Occipital lobe (tissue), 1 donor: ENCODE measurements at regions not wholly inside any gene's neighbourhood (a gene's known extent, or its start where the extent isn't known, plus 50 kb on each side); places are given as distances from the start of the nearest gene placed in this dataset.
A peak's percentile ranks its signal among the peaks of the same experiment; 100 is the strongest.
"Not testable (repeated sequence)": the region's sequence is repeated elsewhere in the genome, so short reads cannot be mapped to it uniquely, and the experiment has no call there.

Experiments
- DNase-seq: peaks from one replicate; lab custom pipeline; 2025; lab: John Stamatoyannopoulos, UW

DNA sequence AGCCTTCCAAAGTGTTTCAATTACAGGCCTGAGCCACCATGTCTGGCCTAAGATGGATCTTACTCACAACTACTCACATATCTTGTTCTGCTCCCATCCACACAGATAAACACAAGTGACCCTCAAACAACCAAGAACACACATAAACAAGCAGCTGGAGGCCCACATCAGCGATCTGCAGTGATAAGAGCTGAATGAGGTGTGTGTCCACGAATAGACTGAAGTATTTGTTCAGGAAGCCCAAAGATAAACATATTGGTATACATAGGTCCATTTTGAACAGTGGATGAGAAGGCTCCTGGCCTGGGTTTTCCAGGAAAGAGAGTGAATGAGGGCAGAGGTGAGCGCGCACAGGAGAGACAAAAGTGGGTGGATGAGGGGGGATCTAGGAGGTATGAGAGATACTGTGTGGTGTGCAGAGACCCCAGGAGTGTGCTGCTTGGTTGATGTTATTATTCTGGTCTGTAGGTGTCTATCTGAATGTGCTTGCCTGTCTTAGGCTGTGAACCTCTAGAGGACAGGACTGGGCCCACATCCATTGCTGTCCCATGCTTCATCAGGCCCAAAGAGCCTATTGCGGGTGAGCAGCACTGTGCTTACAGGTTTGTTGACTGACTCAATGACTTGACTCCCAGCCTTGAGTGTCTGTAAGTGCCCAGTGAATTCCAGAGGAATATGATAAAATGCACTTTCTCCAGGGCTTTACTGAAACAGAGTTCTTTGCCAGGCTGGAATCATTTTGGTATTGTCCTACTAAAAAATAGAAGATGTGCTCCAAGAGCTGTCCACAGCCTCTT lies 79.9 kb upstream of the ATP1A1 start:
- no peak for DNase-seq

DNA sequence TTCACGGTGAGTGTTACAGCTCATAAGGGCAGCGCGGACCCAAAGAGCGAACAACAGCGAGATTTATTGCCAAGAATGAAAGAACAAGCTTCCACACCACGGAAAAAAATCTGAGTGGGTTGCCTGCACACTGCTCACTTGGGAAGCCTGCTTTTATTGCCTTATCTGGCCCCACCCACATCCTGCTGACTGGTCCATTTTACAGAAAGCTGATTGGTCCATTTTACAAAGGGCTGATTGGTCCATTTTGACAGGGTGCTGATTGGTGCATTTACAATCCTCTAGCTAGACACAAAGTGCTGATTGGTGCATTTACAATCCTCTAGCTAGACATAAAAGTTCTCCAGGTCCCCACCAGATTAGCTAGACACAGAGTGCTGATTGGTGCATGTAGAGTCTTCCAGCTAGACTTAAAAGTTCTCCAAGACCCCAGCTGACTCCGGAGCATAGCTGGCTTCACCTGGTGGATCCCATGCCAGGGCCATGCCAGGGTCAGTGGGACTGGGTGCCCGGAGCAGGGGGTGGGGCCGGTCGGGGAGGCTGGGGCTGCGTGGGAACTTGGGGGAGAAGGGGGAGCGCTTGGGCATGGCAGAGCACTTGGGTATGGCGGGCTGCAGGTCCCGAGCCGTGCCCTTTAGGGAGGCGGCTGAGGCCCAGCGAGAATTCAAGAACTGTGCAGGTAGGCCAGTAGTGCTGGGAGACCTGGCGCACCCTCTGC lies 75.4 kb upstream of the ATP1A1 start:
- DNase-seq, result no peak

DNA sequence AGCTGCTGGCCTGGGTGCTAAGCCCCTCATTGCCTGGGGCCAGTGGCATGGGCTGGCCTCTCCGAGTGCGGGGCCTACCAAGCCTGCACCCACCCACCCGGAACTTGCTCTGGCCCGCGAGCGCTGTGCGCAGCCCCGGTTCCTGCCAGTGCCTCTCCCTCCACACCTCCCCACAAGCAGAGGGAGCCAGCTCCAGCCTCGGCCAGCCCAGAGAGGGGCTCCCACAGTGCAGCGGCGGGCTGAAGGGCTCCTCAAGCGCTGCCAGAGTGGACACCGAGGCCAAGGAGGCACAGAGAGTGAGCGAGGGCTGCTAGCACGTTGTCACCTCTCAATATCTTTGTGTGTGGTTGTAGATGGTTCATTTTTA lies 74.8 kb upstream of the ATP1A1 start:
- not testable (repeated sequence) for DNase-seq

DNA sequence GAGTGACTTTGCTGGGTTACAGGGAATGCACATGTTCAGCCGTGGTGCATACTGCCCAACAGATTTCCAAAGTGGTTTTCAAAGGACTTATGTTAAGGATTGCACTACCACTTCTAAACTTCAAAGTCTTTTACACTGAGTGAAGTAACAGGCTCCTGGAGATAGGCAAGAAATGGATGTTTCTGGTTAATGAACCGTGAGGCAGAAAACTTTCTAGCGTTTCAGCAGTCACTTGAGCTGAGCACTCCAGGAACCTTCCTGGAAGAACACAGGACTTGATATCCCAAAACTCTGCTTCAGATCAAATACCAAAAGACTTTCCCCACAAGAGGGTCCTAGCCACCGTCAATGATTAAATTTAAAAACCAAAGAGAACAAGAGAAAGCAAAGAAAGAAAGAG lies 74.3 kb upstream of the ATP1A1 start:
- DNase-seq, result no peak

DNA sequence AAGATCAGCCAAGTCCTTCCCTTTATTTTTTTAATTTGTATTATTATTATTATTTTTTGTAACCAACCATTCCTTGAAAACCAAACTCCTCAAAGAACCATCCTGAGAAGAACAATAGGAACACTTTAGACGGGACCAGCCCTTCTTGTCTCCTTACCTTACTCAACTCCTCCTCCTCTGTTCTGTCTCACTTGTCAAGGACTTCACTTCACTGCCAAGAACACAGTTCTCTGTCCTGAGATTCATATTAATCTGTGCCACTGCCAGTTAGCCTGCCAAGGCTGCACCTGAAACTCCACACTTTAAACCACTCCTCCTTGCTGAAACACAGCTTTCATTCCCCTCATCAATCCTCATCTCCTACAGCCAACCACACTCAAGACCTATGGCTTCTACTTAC lies 73.8 kb upstream of the ATP1A1 start:
- no peak for DNase-seq

DNA sequence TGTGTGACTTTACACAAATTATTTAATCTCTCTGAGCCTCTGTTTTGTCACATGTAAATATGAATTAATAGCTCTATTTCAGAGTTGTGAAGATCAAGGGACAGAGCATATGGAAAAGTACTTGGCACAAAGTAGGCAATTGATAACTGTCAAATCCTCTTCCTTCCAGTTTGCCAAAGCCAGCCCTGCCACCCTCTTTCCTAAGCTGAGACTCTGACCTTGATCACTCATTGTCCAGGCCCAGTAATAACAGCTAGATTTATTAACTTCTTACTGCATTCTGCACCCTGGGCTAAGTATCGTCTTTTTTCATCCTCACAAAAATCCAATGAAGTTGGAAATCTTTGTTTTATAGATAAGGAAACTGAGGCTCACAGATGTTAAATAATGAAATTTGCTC lies 70.8 kb upstream of the ATP1A1 start:
- no peak for DNase-seq

DNA sequence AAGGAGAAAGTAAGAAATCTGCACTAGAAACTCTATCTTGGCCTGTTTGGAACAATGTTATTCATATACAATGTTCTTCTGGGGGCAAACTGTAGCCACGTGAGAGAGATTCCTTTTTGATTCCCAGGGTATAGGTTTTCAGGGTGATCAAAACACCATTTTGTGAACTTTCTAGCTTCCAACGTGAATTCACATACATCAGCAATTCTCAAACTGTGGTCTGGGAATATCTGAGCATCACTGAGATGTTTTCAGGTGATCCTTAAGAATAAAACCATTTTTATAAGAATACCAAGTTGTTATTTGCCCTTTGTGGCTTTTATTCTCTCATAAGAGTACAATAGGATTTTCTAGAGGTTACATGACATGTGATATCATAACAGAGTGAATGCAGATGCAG lies 66.9 kb upstream of the ATP1A1 start:
- no peak for DNase-seq

DNA sequence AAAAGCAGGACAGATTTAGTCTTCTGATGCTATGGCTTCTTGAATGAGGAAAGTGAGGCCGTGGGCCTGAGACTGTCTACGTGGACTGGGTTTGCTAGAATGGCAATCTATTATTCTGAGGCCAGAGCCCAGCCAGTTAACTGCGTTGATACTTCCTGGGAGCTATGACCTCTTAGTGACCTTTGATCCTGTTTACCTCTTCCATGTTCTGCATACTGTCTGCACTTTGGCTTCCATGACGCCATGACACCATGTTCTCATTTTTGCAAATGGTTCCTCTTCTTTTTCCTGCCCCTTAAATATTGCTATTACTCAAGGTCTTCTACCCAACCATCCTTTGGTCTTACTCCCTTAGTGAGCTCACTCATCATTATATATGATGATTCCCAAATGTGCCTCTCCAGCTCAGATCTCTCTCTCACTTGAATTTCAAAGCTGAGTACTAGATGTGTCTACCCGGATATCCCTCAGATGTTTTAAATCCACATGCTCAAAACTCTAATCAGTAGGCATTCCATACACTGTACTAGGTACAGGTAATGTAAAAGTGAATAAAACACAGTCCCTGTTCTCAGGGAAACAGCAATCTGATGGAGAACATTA lies 66.1 kb upstream of the ATP1A1 start:
- DNase-seq, result no peak

DNA sequence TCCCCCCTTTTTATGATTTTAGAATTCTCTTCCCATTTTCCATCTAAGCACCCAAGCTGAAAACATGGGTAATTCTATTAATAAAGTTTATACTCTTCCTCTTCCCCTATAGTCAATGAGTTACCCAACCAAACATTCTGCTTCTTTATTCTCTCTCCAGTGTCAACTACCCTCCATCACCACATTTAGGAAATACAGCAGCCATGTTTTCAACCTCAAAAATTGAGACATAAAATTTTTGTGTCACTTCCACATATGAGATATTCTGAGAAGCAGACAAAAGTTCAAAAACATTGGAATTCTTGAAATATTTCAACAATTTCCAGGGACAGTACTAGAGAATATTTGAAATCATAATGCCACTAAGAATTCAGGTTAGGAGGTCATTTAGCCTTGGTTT lies 64.8 kb upstream of the ATP1A1 start:
- no peak for DNase-seq

DNA sequence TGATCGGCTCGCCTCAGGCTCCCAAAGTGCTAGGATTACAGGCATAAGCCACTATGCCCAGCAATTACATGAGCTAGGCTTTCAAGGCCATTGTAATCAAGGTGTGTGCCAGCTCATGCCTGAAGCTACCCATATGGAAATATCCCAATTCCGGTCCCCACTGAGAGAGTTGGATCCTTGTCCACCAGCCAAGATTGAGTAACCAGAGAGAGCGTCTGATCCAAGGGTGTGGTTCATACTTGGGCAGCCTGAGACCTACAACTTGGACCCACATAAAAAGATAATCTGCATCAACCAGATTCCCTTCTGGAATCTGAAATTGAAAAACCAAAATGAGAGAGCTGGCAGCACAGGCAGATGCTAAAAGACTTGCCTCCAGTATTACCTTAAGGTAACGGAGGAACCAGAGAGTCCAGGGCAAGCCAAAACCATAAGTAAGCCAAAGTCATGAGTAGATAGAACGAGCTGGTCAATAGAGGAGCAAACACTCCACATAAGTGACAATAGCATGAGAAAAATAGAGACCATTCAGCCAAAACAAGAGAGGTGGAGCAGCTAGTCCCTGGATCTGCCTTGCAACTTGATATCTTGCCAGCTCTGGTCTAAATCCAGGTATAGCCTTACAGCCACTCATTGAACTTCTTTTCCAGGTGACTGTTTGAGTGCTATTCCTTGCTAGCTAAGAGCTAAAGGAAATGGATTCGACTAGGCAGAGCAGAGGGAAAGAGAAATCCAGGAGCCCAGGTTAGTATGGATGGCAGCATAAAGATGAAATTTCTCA lies 63.8 kb upstream of the ATP1A1 start:
- no peak for DNase-seq

DNA sequence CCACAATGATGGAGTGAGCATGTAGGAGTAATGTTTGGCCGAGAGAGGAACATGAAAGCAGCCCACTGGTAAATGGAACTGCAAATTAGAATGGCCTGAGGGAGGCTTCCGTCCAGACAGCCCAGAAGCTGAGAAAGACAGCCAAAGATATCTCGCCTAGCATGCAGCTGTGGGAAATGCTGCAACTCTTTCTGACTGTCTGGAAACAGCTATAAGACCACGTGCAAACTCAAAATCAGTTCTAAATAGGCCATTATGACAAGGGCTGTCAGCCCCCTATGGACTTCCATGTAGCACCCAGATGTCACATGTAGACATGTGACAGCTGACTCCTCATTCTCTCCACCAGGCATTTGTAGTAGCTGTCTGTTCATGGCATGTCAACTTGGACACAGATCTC lies 62.9 kb upstream of the ATP1A1 start:
- peak; percentile 27 for DNase-seq

DNA sequence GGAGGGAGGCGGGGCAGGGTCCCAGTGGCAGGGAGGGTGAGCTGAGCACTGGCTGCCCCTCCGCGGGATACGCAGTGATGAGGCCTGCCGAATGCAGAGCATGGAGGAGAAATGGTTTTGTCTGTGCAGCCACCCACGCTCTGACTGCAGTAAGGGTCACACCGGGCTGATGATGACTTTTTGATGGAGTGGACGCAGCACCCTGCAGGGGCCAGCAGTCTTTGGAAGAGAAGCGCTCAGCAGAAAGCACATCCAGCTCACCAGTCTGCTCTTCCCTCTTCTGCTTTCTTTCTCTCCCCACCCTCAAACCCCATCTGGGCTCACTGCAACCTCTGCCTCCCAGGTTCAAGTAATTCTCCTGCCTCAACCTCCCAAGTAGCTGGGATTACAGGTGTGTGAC lies 61.9 kb upstream of the ATP1A1 start:
- DNase-seq, result no peak

DNA sequence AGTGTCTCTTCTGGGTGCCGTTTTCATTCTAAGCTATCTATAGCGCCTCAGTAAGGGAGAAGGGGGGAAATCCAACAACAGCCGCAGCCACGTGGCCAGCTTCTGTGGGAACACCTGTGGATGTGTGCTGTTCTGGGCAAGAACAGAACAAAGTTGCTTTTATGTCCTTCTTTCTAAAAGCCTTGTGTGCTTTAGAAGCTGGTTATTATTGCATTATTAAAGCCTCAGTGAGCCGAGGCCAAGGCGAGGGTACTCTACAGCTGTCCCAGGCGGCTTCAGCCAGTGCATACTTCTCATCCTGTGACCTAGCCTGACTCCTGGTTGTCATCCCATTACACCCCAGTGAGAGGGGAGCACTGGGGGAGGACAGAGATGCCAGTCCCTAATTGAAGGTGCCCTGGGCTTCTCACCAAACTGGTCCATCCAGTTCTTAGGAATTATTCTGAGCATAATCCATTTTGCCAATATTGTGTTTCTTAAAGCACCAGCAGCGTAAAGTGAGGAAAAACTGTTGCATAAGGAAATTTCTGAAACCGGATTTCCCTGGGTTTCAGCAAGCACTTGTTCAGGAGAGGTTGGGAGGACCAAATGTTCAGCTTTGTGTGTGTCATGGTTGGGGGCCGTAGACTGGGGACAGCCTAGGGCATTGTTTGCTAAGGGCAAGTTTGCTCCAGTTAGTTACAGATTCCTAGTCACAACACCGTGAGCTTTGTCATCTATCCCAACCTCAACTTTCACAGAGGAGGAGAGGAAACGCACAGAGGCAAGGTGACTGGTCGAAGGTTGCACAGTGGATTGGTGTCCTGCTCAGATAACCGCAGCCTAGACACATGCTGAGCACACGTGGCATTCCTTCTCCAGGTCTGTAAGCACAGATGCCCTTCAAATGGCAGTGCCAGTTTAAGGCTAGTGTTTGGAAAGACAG lies 61.0 kb upstream of the ATP1A1 start:
- peak; percentile 15 for DNase-seq

DNA sequence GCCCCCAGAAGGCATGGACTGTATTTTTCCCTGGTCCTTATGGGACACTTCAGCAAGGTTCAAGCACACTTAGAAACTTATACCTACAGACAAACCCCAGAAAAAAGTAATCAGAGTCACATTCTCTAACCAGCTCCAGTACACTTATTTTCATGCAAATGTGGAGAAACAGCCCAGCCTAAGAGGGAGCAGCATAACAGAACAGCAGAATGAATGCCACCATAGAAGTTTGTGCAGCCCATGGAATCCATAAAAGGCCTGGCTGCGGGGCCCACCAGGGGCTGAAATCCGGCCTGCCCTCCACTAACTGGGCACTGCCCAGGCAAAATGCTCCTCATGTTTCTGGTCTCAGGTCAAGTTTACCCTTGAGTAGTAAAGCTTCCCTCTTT lies 60.4 kb upstream of the ATP1A1 start:
- DNase-seq, result no peak

DNA sequence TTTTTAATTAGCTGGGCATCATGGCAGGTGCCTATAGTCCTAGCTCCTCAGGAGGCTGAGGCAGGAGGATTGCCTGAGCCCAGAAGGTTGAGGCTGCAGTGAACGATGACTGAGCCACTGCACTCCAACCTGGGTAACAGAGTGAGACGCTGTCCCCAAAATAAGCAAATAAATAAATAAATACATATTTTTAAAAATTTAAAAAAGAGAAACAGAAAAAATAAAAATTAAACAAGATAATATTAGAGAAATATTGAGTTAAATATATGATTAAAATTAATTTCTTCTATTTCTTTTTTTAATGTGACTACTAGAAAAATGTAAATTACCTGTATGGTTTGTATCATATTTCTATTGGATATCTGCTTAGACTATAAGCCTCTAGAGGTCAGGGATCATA lies 59.3 kb upstream of the ATP1A1 start:
- DNase-seq, result no peak

DNA sequence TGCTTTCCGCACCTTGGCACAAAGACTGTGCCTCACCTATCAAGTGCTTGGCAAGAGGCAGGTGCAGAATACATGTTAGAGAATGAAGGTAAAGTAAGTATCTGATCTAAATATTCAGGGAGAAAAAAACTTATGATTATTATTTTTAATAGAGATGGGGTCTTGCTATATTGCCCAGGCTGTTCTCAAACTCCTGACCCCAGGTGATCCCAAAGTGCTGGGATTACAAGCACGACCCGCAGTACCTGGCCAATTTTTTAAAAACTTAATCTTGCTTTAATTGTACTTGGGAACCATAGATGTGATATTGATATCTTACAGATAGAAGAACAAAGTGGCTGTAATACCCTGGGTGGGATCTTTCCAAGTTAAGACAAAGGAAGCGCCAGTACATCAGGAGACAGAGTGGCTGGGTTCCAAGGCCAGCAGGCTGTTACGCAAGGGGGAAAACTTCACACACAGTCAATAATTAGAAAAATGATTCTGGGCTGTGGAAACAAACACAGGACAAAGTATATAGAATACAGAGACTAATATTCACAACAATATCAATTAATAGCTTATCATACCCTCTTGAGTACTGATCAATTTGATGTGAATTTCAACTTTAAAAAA lies 58.6 kb upstream of the ATP1A1 start:
- no peak for DNase-seq

DNA sequence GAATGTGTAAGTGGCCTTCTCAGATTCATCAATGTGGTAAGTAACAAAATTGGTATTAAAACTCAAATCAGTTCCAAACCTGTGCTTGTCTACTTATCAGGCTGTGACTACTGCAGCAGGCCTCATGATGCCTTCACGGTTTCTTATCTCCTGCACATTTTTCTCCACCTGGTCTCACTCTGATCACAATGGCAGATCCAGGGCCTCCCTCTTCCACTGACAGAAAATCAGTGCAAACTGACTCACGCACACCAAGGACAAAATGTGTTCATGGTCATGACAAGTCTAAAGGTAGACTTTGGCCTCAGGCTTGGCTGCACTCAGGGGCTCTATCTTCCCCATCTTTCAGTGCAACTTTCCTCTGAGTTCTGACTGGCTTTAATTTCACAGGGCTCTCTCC lies 56.7 kb upstream of the ATP1A1 start:
- no peak for DNase-seq

DNA sequence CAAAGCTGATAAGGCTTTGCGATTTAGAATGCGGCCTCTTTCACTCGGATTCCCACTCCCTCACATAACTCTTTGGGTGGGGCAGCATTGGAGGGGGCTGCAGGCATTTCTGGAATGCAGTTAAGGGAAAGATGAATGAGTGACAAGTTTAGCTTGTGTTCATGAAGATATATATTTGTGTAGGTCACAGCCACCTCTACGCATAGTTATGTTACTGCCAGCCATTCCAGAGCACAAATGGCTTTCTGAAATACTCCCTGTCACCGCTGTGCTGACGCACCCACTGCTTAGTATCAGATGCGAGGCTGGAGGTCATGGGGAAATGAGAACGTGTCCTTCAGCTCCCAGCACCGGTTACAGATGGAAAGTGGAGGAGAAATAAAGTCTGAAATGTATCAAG lies 54.1 kb upstream of the ATP1A1 start:
- no peak for DNase-seq

DNA sequence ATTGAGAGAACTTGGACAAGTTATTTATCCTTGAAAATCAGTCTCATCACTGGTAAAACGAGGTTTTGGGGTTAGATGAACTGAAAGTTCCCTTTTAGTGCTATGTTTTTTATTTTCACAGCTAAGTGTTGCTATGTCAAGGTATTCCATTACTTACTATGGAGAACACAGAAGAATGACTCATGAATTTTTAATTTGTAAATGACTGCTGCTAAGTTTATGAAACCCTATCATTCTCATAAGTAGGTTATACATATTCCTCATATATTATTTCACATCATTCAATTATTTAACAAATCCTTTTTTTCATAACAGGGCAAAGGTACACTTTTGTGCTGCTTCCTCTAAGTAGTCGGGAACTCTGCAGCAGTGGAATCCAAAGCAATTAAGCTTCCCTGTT lies 52.2 kb upstream of the ATP1A1 start:
- no peak for DNase-seq

DNA sequence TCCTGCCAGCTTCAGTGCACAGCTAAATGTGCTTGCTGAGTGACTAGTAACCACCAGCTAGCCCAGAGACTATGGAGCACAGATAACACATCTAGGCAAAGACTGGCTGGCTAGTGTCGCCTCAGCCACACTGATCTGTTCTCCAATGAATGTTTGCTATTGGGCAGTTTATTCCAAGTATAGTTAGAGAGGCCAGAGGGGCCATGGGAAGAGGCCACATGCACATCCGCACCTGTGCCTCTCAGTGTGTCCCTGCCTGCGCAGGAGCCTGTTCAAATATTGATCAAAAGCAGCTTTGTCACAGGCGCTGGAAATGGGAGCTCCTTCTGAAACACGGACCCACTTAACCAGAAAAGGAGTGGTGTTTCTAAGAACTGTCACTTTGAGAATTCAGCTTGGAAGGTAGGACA lies 51.3 kb upstream of the ATP1A1 start:
- no peak for DNase-seq
